Erythroblast (primary cell): ENCODE measurements at regions not wholly inside any gene's neighbourhood (a gene's known extent, or its start where the extent isn't known, plus 50 kb on each side); places are given as distances from the start of the nearest gene placed in this dataset.

Experiments used
- GATA1 ChIP-seq: IDR thresholded peaks from 2 replicates; pipeline ENCODE4 v1.6.1; 2011; ENCODE audit warnings: low read depth, mild to moderate bottlenecking, control low read depth, low read length, moderate library complexity
- POLR2A ChIP-seq: IDR thresholded peaks from 2 replicates; pipeline ENCODE4 v1.6.1; 2011; ENCODE audit warnings: mild to moderate bottlenecking, low read length

- TF ChIP-seq POLR2A = no peak
- TF ChIP-seq GATA1 = no peak
These were observed 156.1 kb upstream of the IVNS1ABP start for GRCh38 chr1:185473186-185473585.
